NCI-H187 treated with DMSO at 0.1 percent for 48 hours (cell line): ENCODE measurements at regions not wholly inside any gene's neighbourhood (a gene's known extent, or its start where the extent isn't known, plus 50 kb on each side); places are given as distances from the start of the nearest gene placed in this dataset.
"Not testable (repeated sequence)": the region's sequence is repeated elsewhere in the genome, so short reads cannot be mapped to it uniquely, and the experiment has no call there.

Experiments used
- DNase-seq: peaks from one replicate; lab custom pipeline; 2025; lab: John Stamatoyannopoulos, UW

DNA sequence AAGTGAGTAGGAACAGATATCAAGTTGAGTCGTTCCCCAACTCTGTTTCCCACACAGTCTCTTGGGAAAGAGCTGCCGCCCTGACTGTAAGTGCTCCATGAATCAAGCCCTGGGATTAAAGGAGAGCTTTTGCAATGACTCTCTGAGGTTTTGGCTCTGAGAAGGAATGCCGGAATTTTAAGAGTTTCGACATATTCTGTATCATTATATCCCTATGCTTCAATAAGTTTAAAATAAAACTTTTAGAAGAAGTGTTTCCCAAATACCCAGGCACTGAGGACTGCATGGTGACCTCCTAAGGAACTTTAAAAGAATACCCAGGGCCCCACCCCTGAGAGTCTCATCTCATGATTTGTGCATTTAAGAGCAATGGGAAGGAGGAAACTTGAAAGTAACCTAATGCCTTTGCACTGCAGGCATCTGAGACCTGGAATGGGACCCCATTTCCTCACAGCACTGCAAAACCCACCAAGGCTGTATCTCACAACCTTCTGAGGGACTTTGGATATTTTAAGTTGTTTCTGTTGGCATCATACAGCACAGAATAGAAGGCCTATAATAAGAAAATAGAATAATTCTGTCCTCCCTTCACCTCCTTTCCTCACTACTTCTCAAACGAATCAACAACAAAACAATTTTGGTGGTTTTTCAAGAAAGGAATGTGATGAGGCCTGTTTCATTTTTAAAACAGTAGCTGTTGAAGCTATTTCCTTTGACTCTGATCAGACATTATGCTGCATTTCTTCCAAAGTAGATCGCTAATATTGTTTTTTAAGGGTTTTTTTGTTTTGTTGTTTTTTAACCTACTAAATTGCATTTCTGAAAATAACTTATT, 121.2 kb downstream of the GASK1B start:
- DNase-seq = no peak

DNA sequence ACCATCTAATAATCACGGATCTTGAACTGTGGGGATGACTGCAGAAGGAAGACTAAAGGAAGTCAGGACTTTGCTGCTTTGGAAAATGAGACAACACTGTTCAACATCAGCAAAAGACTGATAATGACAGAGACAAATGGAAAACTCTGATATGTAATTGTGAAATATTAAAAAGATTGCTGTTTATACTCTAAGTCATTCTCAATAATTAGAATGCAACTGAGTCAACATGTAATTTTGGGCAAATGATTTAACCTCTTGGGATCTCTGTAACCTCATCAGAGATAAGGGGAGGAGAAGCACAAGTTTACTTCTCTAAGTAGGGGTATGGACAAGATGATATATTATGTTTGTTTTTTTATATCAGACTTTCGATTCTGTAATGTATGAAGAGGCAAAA, 121.9 kb downstream of the GASK1B start:
- no peak for DNase-seq

DNA sequence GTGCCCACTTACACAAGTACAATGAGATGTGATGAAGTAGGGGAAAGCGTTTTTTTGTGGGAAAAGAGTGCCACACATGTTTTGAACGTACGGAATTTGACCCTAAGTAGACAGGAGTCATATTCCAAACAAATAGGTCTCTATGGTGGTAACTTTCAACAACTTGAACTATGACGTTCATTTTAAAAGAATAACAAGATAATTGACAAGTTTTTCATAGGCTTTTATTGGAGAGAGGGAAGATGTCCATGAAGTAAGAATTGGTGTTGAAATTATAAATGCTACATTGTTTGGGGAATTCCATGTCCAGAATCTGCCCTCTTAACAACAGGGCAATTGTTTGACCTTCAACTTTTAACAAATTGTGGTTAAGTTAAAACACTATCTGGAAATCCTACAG, 126.5 kb downstream of the GASK1B start:
- no peak for DNase-seq

DNA sequence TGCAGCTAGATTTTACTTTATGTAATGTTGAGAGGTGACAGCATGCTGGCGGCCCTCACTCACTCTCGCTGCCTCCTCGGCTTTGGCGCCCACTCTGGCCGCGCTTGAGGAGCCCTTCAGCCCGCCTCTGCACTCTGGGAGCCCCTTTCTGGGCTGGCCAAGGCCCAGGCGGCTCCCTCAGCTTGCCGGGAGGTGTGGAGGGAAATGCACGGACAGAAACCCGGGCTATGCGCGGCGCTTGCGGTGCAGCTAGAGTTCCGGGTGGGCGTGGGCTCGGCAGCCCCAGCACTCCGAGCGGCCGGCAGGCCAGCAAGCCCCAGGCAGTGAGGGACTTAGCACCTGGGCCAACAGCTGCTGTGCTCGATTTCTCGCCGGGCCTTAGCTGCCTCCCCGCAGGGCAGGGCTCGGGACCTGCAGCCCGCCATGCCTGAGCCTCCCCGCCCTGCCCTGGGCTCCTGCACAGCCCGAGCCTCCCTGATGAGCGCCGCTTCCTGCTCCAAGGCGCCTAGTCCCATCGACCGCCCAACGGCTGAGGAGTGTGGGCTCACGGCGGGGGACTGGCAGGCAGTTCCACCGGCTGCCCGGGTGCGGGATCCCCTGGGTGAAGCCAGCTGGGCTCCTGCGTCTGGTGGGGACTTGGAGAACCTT, 128.7 kb downstream of the GASK1B start:
- no peak for DNase-seq

- no peak for DNase-seq
Measured at GRCh38 chr4:158042591-158043030, 130.2 kb downstream of the GASK1B start.

GRCh38 chr4:158038718-158039117, 134.1 kb downstream of the GASK1B start:
- no peak for DNase-seq

DNA sequence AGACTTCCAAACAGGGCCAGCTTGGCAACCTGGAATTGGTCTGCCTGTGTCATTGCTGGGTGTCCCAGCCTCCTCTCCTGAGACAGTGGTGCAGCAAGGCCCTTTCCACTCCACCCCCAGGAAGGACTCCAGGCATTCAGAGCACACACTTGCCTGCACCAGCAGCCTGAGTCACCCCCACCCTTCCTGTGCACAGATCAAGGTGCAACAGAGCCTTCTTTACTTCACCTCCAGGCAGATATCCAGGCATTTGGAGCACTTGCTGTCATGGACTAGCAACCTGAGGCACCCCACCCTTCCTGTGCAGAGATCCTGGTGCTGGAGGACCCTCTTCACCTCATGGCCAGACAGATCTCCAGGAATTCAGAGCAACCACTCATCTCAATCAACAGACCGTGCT, 135.8 kb downstream of the GASK1B start:
- no peak for DNase-seq

GRCh38 chr4:158035662-158036195, 137.1 kb downstream of the GASK1B start:
- DNase-seq = no peak

DNA sequence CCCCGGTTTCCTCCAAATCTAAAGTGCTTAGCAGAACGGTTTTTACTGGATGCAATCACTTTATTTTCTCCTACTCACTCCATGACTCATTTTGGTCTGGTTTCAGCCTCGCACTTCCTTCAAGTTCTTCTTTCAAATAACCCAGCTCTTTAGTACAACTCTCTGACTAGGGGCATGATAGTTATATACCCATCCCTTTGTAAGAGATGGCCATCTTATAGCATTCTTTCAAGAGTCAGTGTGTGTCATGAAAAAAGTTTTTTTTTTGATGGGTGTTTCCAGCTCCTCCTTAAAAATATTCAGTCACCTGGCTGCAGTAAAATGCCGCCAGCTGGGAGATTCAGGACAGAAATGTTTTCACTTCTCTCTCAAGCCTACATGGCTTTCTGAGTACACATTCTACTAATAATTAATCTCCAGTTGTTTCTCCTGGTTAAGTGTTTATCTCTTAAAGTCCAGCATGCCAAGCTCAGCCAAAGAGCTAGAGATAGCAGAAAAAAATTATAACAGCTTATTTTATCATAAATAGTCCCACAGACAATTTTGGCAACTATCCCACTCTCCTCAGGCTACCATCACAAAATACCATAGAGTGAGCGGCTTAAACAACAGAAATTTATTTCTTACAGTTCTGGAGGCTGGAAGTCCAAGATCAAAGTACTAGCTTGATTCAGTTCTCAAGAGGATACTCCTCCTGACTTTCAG, 139.3 kb downstream of the GASK1B start:
- DNase-seq = no peak

DNA sequence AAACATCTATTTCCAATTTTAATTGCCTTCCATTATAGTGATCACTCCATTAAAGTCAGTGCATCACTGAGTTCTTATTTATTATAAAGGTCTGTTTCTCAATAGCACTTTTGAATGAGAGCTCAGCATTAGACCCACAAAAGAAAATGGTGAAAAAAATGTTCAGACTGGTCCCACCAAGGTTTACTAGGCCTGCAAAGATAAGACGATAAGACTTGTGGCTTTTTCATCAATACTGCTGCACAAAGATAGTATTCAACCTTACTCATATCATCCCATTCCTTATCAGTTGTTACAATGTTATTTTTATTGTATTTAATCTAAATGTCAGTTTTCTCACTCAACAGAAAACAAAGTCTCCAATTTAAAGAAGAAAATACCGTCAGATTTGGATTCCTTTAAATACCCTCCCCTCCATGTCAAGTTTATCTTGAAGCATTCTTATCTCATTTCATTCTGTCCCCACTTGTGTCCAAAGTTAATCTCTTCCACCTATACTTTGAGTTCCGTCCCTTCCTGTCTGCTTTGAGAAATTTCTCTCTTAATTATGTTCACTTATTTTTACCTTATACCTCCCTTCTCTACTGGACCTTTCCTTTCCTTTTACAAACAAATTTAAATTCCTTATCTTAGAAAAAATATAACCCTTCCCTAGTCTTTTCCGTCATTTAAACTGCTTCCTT, 140.0 kb downstream of the GASK1B start:
- no peak for DNase-seq

DNA sequence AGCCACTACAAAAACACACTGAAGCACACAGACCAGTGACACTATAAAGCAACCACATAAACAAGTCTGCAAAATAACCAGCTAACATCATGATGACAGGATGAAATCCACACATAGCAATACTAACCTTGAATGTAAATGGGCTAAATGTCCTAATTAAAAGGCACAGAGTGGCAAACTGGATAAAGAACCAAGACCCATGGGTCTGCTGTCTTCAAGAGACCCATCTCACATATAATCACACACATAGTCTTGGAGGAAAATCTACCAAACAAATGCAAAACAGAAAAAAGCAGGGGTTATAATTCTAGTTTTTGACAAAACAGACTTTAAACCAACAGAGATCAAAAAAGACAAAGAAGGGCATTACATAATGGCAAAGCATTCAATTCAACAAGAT, 144.4 kb downstream of the GASK1B start:
- DNase-seq = not testable (repeated sequence)

GRCh38 chr4:158025131-158025530, 147.7 kb downstream of the GASK1B start:
- DNase-seq = no peak

GRCh38 chr4:158020734-158021346, 152.0 kb downstream of the GASK1B start:
- DNase-seq = no peak

DNA sequence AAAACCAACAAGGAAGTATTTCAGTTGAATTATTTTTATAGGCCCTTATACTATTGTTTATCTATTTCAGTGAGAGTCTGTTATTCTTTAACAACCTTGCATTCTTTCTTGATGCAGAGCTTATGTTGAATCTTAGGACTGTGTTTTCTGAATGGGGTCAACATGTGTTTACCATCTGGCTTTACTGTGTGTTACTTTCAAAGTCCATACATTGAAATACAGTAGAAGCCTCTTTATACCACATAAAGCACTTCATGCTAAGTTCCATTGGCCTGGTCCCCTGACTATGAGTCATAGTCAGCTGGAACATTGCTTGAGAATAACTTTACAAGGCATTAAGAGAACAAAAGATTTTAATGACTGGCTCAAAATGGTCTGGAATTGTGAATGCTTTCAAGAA, 152.6 kb downstream of the GASK1B start:
- no peak for DNase-seq

DNA sequence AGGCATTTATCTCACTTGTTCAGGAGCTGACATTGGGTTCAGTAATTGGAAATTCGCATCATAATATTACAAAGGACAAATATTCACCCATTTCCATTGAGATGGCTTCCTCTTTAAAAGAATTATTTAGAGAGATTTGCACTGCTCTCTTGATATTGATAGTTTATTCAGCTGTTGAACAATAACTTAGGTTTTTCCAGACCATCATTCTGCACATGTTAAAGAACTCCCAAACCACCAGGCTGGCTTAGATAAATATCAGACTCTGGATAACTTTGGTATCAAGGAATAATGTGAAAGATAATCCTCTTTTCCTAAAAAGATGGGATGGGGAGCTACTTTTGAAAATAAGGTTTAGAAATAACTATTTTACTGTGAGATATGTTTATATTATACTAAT, 154.0 kb downstream of the GASK1B start:
- DNase-seq = no peak

DNA sequence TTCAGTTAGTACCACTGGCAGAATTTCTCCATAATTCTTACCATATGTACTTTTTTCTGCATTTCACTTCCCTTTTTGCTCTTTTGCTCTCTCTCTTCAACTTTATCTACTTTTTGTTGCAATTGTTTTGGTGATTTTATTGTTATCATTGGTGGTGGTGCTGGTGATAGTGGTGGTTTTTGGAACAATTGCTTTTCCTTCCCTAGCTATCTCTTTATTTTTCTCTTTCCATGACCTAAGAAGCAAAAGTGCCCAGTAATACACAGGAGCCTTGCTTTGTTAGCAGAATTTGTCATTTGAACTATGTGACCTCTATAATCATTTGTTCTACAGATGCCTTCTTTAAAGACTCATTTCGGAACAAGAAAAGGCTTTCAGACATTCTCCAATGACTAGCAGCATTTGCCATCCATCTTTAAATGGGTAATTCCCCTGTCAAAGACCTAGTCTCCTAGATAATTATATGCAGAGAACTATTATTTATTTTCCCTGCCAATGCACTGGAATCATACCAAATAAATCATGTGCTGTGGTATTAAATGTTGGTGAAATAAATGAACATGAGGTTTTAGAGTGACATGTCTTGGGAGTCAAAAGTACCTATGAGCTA, 154.5 kb downstream of the GASK1B start:
- no peak for DNase-seq

DNA sequence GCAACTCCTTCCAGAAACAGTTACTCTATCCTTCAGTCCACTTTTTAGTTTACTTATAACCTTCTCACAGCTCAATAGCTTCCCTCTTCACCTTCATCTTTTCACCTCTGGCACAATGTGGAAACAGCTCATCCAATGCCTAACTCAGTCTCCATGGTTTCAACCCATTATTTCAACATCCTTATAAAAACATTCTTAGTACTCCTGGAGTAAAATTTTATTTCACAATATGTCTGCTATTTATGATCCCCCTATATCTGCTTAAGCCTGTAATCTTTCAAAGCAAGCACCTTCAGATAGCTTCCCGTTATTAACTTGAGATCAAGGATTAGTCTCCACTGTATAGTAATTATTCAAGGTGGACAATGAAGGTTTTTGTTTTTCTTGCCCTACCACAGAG, 156.3 kb downstream of the GASK1B start:
- DNase-seq = no peak

DNA sequence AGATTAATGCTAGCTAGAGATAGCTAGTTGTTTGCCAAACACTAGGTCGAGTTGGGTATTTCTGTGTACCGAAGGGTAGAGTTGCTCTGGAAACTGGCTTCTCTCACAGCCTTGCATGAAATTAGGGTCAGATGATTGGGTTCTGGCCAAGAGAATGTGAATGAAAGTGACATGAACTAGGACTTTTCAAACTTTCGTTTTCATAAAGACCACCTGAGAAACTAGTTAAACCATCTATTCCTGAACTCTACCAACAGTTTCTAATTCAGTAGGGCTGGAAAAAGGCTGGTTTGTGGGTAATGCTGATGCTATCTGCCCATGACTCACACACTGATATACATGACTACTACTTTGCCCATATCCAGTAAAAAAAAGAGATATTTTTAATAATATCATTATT, 157.6 kb downstream of the GASK1B start:
- no peak for DNase-seq

GRCh38 chr4:158013858-158014257, 159.0 kb downstream of the GASK1B start:
- DNase-seq = no peak

DNA sequence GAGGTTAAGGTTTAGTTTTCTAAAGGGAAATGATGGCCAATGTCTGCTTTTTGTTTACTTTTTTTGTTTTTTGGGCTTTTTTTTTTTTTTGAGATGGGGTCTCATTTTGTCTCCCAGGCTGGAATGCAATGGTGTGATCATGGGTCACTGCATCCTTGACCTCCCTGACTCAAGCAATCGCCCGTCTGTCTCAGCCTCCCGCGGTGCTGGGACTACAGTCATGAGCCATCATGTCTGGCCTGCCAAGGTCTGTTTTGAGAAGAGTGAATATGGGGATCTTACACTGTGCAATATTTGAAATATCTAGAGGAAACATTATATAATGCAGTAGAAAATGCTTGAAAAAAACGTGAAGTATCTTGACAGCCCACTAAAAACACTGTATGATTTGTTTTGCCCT, 162.5 kb downstream of the GASK1B start:
- DNase-seq = no peak

GRCh38 chr4:158008551-158009218, 164.1 kb downstream of the GASK1B start:
- DNase-seq = no peak
